T47D (cell line): ENCODE measurements at regions not wholly inside any gene's neighbourhood (a gene's known extent, or its start where the extent isn't known, plus 50 kb on each side); places are given as distances from the start of the nearest gene placed in this dataset.
A peak's percentile ranks its signal among the peaks of the same experiment; 100 is the strongest.
"Not testable (repeated sequence)": the region's sequence is repeated elsewhere in the genome, so short reads cannot be mapped to it uniquely, and the experiment has no call there.

ENCODE experiments used
- DNase-seq, 2 experiments: peaks; one replicate each; pipeline versions ENCODE4 v3.0.0 to v3.0.0-alpha.2; 2011 to 2012; ENCODE audit warnings: low read depth in 1 of 2, low spot score in 1 of 2
- JUND ChIP-seq: IDR thresholded peaks from 2 replicates; pipeline ENCODE4 v1.6.1; 2012; ENCODE audit warnings: low read depth
- in situ Hi-C: cut with HindIII; loops from 2 replicates; pipeline ENCODE4 v1.10.0; 2016; ENCODE audit warnings: low sequenced_read_pairs, low pct_unique_long_range_greater_than_20kb

DNA sequence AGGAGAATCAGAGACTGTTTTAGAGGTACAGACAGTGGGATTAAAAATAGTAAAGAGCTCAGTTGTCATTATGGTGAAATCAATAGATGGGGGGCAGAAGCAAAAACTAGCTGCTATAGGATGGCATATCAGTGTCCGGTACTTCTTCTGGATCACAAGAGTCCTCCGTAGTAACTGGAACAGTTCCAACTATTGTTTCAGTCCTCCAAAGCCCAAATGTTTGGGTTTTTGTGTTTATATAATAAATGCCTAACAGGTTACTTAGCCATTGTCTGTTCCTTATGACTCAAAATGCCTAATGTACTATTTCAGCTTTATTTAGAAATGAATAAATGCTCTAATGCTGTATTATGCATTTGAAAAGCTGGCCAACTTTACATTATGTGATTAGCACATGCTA, 401.2 kb downstream of the PTH2R start:
- no peak for DNase-seq
- in situ Hi-C loops = no loop called here
- no peak for TF ChIP-seq JUND

DNA sequence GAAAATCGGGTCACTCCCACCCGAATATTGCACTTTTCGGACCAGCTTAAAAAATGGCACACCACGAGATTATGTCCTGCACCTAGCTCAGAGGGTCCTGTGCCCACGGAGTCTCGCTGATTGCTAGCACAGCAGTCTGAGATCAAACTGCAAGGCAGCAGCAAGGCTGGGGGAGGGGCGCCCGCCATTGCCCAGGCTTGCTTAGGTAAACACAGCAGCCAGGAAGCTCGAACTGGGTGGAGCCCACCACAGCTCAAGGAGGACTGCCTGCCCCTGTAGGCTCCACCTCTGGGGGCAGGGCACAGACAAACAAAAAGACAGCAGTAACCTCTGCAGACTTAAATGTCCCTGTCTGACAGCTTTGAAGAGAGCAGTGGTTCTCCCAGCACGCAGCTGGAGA, 405.3 kb downstream of the PTH2R start:
- DNase-seq, in situ Hi-C loops: not testable (repeated sequence)

- in situ Hi-C loops = no loop called here
- no peak for DNase-seq
- TF ChIP-seq JUND = no peak
These were observed 412.6 kb downstream of the PTH2R start for GRCh38 chr2:208819190-208819589.

- TF ChIP-seq JUND = no peak
- in situ Hi-C loops = no loop called here
- peak; percentile 15 to 44 for DNase-seq
These were observed 413.6 kb downstream of the PTH2R start for GRCh38 chr2:208820014-208820688.

GRCh38 chr2:208827109-208827508, 420.5 kb downstream of the PTH2R start:
- in situ Hi-C loops = no loop called here
- no peak for TF ChIP-seq JUND

DNA sequence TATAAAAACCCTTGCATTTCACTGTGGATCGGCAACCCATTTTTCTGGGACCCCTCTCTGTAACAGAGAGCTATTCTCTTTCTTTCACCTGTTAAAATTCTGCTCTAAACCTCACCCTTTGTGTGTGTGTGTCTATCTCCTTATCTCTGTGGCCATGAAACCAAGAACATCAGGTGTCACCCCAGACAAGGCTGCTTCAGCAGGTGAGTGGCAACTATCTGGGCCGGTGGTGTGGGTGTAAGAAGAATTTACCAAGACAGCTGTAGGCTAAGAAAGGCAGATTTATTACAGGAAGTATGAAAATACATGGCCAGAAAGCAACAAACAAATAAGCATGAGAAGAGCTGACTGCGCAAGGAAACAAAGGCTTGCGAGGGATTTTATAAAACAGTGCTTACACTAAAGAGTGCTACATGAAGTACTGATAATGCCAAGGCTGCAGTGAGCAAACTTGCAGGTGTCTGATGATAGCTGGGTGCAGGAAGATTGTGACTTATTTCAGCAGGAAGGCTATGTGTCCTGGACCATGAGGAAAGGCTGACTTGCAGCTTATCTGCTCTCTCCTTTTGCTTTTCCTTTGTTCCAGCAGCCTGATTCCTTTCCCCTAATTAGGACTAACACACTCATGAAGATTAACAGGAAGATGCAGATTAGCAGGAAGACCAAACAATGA, 421.1 kb downstream of the PTH2R start:
- in situ Hi-C loops = no loop called here
- no peak for TF ChIP-seq JUND
- DNase-seq = no peak

More at GRCh38 chr2:208827109-208827508, 420.5 kb downstream of the PTH2R start:
- DNase-seq = no peak

- in situ Hi-C loops = no loop called here
- no peak for DNase-seq
- TF ChIP-seq JUND = no peak
These were observed 423.6 kb downstream of the PTH2R start for GRCh38 chr2:208830203-208830602.

DNA sequence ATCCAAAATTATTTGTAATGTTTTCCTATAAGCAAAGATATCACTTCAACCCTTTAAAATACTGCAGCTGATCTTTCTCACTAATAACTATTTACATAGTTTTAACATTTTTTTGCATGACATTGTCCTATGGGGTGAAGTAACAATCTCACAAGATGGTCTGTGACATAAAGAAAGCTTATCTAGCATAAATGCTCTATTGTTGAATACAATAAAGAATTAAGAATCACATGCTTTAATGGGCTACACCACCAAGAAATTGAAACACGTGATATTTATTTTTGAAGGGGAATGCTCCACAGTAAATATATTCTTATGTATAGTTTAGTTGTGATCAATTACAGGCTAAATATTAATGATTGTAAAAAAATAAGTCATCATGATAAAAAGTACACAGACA, 441.1 kb downstream of the PTH2R start:
- TF ChIP-seq JUND = no peak
- no peak for DNase-seq
- in situ Hi-C loops = no loop called here

DNA sequence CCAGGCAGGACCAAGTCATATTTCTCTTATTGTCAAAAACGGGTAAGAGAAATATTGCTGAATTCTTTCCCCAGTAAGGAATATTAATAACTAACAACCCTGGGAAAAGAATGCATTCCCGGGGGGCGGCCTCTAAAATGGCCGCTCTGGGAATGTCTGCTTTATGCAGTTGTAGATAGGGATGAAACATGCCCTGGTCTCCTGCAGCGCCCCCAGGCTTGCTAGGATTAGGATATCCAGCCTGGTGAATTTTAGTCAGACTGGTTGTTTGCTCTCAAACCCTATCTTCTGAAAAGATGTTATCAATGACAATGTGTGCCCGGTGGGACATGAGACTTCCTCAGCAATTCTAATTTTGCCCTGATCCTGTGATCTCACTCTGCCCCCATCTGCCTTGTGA, 448.1 kb downstream of the PTH2R start:
- no peak for TF ChIP-seq JUND
- in situ Hi-C loops = no loop called here
- DNase-seq = no peak

DNA sequence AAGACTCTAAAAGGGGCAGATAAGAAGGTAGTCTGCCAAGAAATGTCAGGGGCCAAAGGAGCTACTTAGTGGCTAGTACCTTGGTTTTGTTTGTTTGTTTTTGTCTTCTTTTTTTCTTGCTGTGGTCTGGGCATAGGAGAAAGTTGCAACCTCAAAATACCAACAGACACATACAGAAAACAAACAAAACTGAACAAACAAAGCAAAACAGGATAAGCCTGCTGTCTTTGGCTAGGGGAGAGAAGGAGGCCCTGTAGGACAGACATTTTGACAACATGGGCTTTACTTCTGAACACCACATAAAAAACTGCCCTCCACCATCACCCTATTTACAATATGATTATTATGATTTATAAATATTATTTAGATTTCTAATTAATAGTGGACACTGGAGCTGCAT, 460.8 kb downstream of the PTH2R start:
- in situ Hi-C loops = no loop called here
- no peak for TF ChIP-seq JUND
- DNase-seq = peak in 1 of 2 experiments; percentile 82

DNA sequence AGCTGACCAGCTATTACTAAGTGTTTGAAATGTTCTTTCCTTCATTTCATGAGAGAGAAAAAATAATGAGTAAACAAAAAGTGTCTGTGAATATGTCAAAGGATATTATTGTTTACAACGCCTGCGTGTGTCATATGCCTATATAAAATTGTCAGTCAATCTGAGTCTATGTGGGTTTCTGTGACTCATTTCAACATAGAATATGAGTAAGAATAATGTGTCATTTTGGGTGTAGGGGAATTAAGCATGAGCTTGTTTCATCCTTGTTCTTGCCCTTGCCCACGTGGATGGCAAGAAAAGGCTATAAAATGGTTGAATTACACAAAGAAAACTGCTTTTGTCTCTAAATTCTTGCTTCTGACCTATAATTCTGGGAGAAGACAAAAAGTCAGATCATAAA, 466.0 kb downstream of the PTH2R start:
- TF ChIP-seq JUND = no peak
- DNase-seq = no peak
- in situ Hi-C loops = no loop called here

DNA sequence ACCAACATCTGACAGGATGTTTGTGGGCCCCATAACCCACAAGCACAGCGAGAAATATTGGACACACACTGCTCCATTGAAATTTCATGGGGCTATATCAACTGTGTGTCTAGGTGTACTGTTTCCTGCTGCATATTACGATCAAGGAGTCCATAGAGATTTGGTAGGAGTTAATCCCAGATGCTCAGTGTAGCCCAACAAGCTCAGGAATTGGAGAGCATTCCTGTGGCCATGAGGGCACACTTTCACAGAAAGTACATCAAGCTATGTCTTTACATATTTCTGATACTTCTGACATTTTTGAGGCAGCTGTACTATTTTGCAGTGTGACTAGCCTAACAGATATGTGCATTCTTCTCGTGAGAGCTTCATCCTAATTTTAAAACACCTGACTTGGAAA, 473.1 kb downstream of the PTH2R start:
- TF ChIP-seq JUND = no peak
- DNase-seq = no peak
- in situ Hi-C loops = no loop called here

DNA sequence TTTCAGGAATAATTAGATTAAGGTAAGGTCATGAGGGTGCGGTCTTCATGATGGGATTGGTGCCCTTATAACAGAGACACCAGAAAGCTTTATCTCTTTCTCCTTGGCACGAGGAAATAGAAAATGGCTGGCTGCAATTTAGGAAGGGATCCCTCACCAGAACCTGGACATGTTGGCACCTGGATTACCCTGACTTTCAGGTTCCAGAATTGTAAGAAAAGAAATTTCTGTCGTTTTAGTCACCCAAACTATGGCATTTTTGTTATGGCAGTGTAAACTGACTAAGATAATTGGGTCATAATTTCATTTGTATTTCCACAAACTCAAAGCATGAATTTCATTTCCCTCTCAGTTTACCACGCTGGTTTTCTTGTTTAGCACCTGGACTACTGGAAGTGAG, 473.6 kb downstream of the PTH2R start:
- in situ Hi-C loops = no loop called here
- no peak for DNase-seq
- no peak for TF ChIP-seq JUND

- in situ Hi-C loops = no loop called here
- no peak for TF ChIP-seq JUND
- DNase-seq = no peak
These were observed 483.9 kb downstream of the PTH2R start for GRCh38 chr2:208890486-208890885.
